GM12875 (cell line): ENCODE measurements at regions not wholly inside any gene's neighbourhood (a gene's known extent, or its start where the extent isn't known, plus 50 kb on each side); places are given as distances from the start of the nearest gene placed in this dataset.
"Not testable (repeated sequence)": the region's sequence is repeated elsewhere in the genome, so short reads cannot be mapped to it uniquely, and the experiment has no call there.

Source experiments
- H3K4me3 ChIP-seq: one replicate; pipeline ENCODE4 v1.5.1; 2011; ENCODE audit warnings: low read depth, low read length, control low read depth
- CTCF ChIP-seq: IDR thresholded peaks from 2 replicates; pipeline ENCODE4 v1.5.1; 2011; ENCODE audit warnings: low read depth, mild to moderate bottlenecking, control low read depth, inconsistent platforms, low read length, moderate library complexity, borderline replicate concordance; ENCODE audit not compliant: insufficient read depth

- TF ChIP-seq CTCF: no peak
These were observed 61.9 kb upstream of the RPL38 start for GRCh38 chr17:74141612-74142011.

GRCh38 chr17:74143318-74143717, 60.2 kb upstream of the RPL38 start:
- H3K4me3 ChIP-seq: not testable (repeated sequence)

More at GRCh38 chr17:74141612-74142011, 61.9 kb upstream of the RPL38 start:
- no peak overlapping the region for H3K4me3 ChIP-seq

- no peak for TF ChIP-seq CTCF
- H3K4me3 ChIP-seq: no peak overlapping the region
These were observed 57.7 kb upstream of the RPL38 start for GRCh38 chr17:74145756-74146155.

- no peak for TF ChIP-seq CTCF
- no peak overlapping the region for H3K4me3 ChIP-seq
These were observed 57.3 kb upstream of the RPL38 start for GRCh38 chr17:74146196-74146595.

- no peak for TF ChIP-seq CTCF
- no peak overlapping the region for H3K4me3 ChIP-seq
These were observed 56.2 kb upstream of the RPL38 start for GRCh38 chr17:74147056-74147835.

GRCh38 chr17:74147966-74148365, 55.5 kb upstream of the RPL38 start:
- H3K4me3 ChIP-seq: no peak overlapping the region
- TF ChIP-seq CTCF: no peak

- H3K4me3 ChIP-seq: no peak overlapping the region
- no peak for TF ChIP-seq CTCF
These were observed 55.0 kb upstream of the RPL38 start for GRCh38 chr17:74148446-74148845.
